SW 1271 (cell line): ENCODE measurements at regions not wholly inside any gene's neighbourhood (a gene's known extent, or its start where the extent isn't known, plus 50 kb on each side); places are given as distances from the start of the nearest gene placed in this dataset.

Source experiments
- DNase-seq, 2 experiments: peaks; one replicate each; lab custom pipeline; 2025; lab: John Stamatoyannopoulos, UW

DNA sequence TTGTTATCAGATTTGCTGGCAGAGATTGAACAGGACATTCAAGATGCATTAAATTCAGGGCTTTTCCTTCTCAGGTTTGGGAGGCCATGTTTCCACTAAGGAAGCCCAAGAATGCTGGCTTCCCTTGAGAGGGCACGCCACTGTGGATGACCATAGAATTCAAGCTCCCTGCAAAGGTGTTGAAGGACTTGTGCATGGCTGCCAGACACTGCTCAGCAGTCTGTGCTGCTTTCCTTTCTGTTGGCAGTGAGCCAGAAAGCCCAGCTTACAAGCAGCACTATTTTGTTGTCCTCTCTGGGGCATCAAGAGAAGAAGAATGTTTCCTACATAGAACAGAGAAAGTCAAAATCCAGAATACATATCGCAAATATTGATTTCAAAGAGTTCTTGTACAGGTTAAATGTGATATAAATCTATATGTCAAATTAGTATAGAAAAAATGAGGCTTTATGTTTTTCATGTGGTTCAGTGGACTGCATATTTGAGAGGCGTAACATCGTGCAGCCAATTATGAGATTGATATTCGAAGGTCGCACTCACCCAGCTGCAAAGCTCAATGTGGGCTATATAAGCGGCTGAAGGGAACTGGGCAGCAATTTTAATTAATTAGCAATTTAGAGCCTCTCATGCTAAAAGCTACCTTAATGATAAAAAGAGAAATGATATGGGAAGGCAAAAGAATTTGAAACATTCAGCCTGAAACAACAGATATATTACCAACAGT is 103.1 kb upstream of the ISL1 start:
- DNase-seq = no peak

DNA sequence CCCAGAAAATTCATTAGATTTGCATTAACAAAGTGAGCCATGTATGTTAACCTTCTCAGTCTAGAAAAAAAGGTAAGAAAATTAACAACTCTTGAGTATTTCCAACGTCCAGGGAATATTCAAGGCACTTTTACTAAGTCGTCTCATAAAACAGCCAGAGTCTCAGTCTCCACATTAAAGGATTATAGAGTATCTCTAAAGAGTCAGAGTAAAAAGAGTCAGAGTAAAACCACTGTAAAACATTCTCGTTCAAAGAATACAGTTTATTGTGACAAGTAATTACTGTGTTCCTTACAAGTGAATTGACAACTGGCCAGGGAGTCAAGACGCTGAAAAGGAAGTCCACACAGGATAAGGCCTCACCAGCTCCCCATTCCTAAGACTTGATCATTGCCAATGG is 97.2 kb upstream of the ISL1 start:
- no peak for DNase-seq

DNA sequence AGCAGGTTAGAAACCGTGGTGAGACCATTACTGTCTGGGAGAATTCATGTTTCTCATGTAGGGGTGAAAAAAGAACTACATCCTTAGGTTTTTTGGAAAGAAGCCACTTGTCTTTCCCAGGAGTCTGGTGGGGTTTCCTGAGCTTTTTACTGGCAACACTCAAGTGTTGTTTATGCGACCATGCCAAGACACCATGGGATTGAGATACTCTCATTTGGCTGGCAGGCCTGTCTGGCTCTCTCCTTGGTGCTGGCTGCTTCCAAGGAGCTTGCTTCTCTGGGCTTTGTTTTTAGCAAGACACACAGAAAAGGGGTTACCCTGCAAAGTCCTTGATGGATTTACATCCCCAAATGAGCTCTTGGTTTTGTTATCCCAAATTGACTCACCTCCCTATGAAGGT is 80.9 kb upstream of the ISL1 start:
- DNase-seq = no peak

DNA sequence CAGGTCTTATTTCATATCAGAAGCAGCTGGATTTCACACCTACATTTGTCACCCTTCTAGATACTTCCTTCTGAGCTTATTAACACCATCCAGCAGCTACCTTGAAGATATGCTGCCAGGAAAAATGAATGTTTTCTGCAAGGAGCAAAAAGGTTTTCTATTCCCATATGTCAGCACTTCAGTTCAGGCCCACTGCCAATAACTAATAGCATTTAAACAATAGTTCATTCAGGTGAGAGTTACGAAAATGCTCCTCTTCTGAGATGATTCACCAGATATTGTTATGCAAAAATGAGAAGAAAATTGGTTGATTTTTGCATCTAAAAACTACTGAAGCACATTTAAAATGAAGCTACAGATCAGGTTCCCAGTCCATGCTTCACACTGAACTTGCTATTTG is 56.4 kb upstream of the ISL1 start:
- DNase-seq = no peak
